ENCODE measurements at regions not wholly inside any gene's neighbourhood (a gene's known extent, or its start where the extent isn't known, plus 50 kb on each side); places are given as distances from the start of the nearest gene placed in this dataset.

DNA sequence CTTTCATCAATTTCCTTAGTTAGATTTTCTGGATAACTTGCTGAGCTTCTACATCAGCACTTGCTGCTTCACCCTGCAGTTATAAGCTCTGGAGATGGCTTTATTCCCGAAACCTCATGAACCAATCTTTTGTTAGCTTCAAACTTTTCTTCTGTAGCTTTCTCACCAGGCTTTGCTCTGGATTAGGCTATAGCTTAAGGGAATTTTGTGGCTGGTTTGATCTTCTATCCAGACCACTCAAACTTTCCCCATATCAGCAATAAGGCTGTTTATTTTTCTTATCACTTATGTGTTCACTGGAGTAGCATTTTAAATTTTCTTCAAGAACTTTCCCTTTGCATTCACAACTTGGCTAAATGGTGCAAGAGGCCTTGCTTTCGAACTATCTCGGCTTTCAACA, 1173.5 kb upstream of the NUDT12 start:
- no peak for DNase-seq

DNA sequence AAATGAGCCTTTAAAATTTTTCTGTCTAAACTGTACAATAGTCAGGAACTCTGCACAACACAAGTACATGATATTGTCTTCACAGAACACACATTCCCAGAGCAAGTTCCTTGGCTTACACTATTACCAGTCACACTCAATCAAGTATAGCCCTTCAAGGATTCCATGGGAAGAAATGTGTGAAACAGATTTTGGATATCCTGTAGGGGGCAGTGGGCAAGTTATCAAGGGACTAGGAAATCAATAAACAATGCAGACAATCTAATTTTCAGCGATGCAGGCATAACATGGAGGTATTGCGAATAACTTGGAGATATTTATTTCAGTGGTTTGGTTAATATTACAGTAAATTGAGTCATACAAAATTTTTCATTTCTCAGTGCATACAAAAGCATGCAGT, 1171.5 kb upstream of the NUDT12 start:
- no peak for DNase-seq

DNA sequence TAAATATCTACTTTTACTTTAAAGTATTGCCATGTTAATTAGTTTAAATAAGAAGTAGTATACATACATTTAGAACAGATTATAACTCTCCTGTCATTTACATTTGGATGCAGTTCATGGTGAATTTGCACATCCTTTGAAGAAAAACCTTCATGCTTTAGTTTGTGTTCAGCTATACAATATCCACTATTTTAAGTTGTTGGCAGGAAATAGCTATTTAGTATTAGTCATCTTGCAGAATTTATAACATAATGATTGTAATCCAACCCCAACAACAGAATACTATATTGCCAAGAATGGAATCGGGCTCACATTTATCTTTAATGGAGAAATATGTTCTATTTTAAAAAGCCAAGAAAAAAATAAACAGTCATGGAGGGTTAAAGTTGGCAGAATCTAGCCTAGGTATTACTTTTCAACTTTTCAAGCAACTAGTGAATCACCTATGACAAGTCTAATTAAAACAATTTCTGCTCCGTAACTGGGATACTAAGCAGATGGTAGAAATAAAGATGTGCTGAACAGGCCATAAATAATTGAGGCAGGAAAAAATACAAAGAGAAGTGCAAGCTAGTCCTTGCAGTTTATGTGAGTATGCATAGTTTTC, 1170.6 kb upstream of the NUDT12 start:
- no peak for DNase-seq

- DNase-seq: no peak
These were observed 1168.7 kb upstream of the NUDT12 start for GRCh38 chr5:104731331-104731730.

DNA sequence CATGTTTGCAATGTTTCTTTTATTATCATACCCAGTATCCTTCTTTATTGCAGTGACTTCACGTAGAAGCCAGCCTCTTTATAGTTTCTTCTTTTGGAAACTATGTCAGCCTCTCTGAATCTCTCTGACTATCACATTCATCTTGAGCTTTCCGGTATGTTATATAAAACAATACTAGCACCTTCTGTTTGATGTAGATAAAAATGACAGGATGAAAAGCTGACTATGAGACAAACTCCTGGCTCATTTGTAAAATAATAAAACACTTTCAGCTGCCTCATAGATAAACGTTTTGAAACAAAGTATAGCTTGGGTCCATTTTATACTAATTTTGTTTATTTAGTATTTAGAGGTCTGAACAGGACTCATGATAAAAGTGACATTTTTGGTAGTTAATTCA, 1145.4 kb upstream of the NUDT12 start:
- DNase-seq: no peak

DNA sequence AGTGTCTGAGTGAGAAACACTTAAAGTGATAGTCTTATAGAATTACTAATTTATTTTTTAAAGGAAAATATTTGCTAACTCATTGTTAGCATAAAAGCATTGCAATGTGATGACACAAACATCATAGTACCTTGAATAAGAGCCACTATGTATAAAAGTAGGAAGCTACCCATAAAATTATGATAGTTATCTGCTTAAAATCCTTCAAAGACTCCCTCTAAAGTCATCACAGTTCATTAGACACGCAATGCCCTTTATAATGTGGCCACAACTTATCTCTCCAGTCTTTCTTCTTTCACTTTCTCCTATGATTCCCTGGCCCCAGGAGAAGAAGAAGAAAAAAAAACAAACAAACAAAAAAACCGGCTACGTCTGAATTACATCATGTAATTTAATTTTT, 1144.0 kb upstream of the NUDT12 start:
- DNase-seq: no peak

DNA sequence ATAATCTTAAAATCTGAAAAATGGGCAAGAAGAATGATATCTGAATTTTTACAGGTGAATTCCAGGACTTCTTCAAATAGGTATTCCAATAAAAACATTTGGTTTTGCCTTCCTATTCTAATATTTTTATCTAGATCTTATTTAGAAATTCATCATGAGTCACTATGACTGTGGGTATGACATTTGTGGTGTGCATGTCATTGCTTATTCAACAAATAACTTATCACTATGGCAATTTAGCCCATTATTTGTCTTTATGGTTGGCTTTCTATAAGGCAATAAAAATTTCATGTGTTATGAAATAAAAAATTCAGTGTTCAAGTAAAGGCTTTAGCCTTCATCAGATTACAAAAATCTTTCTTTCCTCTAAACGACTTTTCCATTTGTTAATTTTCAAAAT, 1139.6 kb upstream of the NUDT12 start:
- no peak for DNase-seq

GRCh38 chr5:104699438-104699837, 1136.8 kb upstream of the NUDT12 start:
- no peak for DNase-seq

DNA sequence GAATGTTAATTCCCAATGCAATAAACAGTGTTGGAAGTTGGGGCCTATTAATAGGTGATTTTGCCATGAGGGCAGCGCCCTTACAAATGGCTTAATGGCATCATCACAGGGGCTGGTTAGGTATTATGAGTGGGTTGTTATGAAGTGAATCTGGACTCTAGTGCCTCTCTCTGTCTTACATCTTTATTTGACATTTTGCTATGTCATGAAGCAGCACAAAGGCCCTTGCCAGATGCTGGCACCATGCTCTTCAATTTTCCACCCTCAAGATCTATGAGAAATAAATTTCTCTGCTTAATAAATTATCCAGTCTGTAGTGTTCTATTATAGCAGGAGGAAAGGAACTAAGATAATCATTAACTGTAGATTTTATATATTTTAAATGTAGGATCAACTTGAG, 1098.7 kb upstream of the NUDT12 start:
- DNase-seq: no peak

DNA sequence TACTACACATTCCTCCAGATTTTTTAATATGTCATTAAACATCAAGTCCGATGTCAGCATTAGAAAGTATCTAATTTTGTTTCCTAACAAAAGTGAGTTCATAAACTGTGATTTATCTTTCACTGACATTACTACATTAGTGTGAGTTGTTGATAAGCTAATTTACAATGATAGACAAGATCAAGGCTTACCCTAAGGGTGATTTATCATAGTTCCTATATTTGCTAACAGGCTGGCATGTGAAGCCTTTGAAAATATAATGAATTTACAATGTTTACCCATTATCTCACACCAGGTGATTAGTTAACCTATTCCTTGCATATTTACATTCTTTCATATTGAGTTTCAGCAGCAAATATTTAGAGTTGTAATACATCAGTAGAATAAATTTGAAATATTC, 1096.9 kb upstream of the NUDT12 start:
- peak; percentile 25 for DNase-seq

DNA sequence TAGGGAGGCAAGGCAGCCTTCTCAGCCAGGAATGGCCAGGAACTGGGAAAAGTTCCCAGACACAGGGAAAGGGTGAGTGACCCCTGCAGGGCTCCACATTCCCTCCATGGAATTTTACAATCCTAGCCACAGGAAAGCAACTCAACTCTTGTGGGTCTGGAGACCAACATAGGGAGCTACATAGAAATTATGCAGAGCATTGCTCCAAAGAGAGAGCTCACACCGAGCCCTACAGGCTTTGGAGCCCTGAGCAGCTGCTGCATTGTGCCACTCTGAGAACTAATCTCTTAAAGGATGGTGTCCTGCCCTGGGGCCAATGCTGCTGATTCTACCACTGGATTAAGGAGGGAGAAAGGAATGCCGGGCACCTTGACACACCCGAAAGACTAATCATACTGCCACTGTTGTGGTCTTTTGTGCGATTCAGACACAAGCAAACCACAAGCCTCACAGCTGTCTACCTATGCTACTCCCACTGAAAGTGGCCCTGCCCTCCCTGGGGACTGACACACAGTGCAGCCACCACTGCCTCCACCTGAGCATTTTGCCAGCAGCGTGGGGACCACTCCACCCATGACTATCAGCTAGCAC, 1089.8 kb upstream of the NUDT12 start:
- DNase-seq: no peak

DNA sequence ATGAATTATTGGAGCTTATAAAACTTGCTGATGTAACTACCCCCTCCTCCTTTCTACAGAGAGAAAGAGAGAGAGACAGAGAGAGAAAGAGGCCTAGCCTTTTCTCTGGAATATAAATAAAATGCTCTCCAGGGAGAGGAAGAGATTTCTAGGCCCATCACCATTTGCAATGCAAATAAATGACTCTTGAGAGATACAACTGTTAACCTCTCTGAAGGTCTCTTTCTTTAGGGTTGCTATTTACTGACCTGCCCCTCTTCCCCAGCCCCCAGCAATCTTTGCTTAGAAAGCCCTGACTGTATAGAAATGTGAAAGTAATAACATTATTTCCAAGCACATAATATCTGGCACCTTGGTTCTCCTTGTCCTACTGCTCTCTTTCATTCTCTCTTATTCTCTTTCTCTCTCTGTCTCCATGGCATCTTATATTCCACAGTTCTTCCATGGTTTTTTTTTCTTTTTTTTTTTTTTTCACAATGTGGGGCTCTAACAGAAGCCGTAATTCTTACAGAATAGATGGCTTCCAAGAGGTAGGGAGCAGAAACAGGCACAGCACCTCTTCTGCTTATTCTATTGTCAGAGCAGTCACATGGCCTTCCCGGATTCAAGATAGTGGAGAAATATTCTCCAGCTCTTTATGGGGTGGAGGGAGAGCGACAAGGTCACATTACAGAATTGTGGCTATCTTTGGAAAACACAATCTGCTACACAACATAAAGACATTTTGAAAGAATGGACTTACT, 1087.9 kb upstream of the NUDT12 start:
- no peak for DNase-seq

- DNase-seq: no peak
These were observed 1083.8 kb upstream of the NUDT12 start for GRCh38 chr5:104646416-104646815.

DNA sequence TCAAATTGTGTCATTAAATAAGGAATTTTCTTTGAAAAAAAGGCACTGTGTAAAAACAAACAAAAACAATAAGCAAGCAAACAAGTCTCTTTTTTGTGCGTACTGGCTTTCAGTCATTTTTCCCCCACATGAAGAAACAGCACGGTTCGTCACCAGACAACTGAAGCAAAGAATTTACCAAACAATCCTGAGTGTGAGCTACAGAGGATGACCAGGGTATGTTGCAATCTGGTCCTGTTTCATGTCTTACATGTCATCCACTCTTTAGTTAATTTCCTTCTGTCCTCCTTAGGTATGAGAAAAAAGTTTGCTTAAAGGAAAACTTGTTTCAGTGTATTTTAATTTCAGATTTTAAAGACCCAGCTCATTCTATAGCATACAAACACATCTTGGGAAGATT, 1080.7 kb upstream of the NUDT12 start:
- no peak for DNase-seq

- DNase-seq: no peak
These were observed 1072.6 kb upstream of the NUDT12 start for GRCh38 chr5:104635227-104635626.

DNA sequence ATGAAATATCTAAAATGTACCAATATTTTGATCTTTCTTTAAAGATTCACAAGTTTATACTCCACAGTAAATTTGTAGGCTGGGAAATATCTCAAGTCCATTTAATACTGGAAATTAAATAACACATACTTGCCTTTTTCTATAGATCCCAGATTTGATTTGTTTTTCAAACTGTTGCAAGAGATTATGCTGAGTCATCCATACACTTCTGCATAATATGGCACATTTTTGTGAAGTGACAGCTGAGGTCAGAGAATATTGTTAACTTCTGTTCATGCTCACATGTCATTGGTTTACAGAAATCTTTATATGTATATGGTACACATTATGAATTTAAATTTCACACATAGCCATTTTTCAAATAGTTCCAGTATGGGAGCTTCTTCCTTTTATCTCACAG, 1066.3 kb upstream of the NUDT12 start:
- no peak for DNase-seq

- DNase-seq: no peak
These were observed 1063.5 kb upstream of the NUDT12 start for GRCh38 chr5:104626122-104626521.

GRCh38 chr5:104612005-104612404, 1049.4 kb upstream of the NUDT12 start:
- no peak for DNase-seq

- DNase-seq: no peak
These were observed 1048.7 kb upstream of the NUDT12 start for GRCh38 chr5:104611135-104611767.

DNA sequence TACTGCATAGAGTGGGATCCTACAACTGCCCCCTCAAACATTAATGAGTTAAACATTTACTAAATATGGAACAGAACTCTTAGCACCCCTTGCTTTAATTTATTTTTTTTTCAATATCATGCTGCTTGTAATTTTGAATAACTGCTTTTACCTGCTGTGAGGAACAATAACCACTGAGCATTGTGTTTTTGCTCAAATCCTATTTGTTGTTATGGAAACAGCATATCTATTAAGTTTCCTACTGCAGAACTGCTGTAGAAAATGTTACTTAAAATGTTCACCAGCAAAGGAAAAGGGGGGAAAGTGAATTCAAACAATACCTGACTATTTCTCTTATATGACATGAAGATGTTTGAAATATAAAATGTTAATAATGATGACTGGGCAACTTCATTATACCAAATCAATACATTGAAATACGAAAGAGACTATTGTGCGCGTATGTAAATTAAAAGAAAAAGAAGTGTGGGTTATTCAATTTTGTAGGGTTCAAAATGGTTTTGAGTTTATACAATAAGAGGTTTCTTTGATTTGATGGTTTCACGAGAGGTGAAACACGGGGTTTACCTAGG, 1043.8 kb upstream of the NUDT12 start:
- no peak for DNase-seq

GRCh38 chr5:104599726-104600125, 1037.1 kb upstream of the NUDT12 start:
- no peak for DNase-seq

- no peak for DNase-seq
These were observed 1035.7 kb upstream of the NUDT12 start for GRCh38 chr5:104598285-104598684.

- DNase-seq: no peak
These were observed 1032.3 kb upstream of the NUDT12 start for GRCh38 chr5:104594850-104595249.

DNA sequence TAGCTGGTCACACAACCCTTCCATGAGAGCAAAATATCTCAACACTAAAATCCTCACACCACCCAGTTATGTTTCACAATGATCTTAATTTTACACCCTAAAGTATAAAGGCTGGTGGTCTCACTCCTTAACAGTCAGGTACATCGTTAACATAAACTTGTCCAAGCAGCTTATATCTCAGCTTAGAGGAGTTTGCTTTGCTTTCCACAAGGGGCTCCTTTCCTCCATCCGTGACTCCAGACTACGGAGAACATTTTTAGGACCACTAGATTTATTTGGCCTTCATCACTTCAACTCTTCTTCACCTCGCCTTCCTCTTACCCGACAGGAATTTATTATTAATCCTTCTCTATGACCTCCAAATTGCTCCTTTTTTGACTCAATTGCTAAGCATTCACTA, 1014.1 kb upstream of the NUDT12 start:
- no peak for DNase-seq

Data from SHP77 treated with DMSO at 0.1 percent for 48 hours (cell line).